Stimulated activated CD4-positive, alpha-beta T cell treated with anti-CD3 and anti-CD28 coated beads, Interleukin-15, amount 100 ng/mL, for 48 hours (primary cell): ENCODE measurements at regions not wholly inside any gene's neighbourhood (a gene's known extent, or its start where the extent isn't known, plus 50 kb on each side); places are given as distances from the start of the nearest gene placed in this dataset.

Source experiments
- DNase-seq, 2 donors: peaks; one replicate each; pipeline ENCODE4 v3.0.0-alpha.2; 2020; ENCODE audit warnings: low read depth in 2 of 2

DNA sequence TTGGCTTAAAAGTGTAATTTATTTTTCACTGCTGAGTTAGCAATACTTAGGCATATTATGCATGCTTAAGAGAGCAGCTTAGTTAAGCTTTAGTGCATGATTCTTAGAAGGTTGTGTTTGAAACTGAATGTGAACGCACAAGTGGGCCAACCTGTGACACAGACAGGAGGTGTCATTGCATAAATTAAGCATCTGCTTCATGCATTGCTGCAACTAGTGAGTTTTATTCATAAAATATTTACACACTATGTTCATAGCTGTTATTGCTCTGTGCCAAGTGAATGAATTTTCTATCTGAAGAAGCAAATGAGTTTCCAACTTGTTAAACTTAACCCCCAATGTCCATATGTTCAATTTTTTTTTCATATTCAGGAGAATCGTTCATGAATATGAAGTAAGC, 806.4 kb downstream of the GALR1 start:
- no peak for DNase-seq

DNA sequence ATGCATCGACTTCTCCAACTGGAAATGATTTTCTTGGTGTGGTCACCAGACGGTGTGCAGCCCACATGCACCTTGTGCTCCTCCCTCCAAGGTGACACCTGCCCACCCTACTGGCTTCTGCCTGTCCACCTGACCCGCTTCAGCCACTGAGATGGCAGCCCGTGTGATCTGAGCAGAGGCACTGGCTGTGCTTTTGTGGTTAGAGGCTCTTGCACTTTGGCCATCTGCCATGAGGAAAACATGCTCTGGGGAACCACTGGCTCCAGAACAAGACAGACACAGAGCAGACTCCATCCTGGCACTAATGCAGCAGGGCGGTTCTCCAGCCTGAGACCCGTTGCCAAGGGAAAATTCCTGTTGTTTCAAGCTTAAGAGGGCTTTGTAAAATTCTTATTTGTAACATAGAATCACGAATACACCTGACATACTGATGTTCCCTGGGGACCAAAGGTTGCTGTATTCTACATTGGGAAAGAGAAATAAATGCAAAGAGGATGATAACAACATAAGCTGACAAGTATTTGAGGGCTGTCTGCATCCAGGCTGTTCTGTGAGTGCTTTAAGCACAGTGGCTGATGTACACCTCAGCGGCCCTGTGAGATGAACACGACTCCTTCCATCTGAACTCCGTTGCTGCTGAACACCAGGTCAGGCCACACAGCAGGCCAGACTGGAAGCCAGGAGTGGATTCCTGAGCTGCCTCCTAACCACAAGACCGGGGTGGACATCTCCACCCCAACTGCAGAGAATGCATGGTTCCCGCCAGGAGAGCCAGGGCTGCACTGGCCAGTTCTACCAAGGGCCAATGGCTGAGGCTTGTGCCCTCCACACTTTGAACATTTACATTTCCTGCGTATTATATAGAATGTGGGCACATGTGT, 820.4 kb downstream of the GALR1 start:
- DNase-seq = no peak

DNA sequence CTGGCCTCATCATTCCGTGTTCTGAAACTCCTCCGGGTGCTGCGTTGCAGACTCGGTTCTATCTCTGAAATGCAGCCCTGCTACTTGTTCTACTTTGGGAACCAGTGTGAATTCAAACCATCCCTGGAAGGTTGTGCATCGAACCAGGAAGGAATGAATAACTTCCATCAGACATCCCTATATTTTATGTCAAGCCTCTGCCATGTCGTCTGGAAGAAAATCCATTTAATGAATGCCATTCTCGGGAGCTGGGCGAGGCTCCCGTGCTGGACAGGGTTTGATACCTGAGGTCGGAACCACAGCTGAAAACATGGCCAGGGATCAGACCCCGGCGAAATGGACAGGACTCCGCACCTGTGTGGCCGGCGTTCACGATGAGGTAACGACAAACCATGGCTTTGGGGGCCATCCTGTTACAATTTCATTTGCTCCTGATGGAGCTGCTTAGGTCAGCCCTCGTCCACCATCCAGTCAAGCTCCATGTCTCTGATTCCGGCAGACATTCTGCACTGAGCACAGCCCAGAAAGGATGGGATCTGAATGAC, 821.6 kb downstream of the GALR1 start:
- DNase-seq = no peak

GRCh38 chr18:78071776-78072175, 822.1 kb downstream of the GALR1 start:
- DNase-seq = no peak

- DNase-seq = no peak
Observed at GRCh38 chr18:78072375-78072774, 822.7 kb downstream of the GALR1 start.

DNA sequence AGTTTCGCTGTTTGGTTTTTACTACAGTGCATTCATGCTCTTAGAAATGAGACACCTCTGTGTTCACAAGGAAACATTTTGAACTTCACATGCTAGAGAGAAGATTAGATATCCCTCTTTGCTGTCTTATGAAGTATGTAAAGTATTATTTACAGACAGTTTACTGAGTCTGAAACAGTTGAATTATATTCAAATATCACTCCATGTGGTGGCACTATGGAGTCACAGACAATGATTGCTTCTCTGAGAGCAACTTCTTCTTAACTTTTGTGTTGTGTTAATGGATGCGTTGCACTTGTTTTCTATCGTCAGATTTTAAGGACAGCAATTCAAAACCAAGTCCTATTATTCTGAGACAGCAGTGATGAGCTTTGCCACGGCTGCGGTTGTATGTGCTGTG, 823.6 kb downstream of the GALR1 start:
- no peak for DNase-seq

- no peak for DNase-seq
Observed at GRCh38 chr18:78074400-78075020, 824.9 kb downstream of the GALR1 start.

DNA sequence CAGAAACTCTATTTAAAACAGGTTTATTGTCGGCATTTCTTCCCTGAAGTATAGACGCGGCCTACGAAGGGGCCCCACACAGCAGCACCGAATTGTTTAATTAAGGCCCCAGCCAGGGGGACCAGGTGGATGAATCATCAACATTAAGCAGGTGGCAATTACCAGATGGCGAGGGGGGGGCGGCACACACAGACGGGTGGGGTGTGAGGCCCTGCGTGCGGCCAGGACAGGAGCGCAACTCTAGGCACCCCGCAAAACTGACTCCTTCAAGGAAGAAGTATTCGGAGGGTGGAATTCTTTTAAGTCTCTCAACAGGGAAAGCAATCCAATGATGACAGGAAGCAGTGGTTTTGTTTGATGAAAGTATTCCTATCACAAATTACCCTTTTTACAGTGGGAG, 830.4 kb downstream of the GALR1 start:
- DNase-seq = no peak

- no peak for DNase-seq
Observed at GRCh38 chr18:78080761-78081160, 831.1 kb downstream of the GALR1 start.

GRCh38 chr18:78082816-78083215, 833.2 kb downstream of the GALR1 start:
- no peak for DNase-seq

DNA sequence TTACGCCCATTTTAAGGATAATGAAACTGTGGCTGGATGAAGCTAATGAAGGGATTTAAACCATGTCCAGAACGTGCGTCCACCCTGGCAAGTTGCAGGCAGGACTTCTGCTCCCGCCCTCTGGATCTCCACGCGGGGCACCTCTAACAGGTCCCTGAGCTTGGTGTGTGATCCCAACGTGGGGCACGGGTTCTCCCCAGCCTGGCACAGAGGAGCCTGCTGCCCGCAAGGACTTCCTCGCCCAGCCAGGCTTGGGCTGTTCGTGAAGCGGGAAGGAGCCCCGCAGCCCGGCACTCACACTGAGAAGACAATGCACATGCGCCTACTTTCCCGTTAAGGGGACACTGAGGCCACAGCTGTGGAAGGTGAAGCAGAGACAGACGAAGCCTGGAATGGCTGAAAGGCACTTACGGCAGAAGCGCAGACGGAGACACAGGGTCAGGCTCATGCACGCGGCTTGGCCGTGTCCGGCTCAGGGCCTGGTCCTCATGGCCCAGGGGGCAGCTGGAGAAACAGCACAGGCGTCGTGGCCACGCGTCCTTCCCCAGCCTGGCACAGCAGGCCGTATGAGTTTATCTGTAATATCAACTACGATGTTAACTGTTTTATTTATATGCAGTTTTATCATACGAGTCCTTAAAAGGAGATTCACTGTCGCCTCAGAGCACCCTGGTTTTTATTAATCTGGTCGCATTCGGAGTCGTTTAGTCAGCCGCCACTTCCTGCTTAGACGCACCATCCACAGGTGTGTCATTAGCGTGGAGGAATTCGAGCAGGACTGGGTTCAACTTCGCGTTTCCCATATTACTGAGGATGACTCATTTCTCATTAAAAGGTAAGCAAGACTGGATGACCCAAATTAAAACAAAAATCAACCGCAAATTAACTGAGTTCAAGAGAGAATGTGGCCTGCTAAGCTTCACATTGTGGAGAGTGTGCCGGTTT, 835.9 kb downstream of the GALR1 start:
- DNase-seq = no peak

DNA sequence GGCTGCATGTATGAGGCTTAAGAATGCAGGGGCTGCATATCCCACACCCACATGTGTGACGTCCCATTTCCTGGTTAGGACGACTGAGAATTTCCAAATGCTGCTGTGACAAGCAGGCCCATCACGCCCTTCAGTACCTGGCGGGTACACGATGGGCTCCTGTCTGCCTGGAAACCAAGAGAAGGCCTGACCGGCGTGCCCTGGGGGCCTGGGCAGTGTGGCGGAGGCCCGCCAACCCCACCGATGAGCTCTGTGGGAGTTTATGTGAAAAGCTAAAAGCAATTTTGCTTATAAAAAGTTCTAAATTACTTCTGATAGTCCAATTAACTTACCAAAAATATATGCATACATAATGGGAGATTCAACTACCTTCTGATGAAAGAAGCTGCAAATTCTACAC, 837.3 kb downstream of the GALR1 start:
- no peak for DNase-seq

DNA sequence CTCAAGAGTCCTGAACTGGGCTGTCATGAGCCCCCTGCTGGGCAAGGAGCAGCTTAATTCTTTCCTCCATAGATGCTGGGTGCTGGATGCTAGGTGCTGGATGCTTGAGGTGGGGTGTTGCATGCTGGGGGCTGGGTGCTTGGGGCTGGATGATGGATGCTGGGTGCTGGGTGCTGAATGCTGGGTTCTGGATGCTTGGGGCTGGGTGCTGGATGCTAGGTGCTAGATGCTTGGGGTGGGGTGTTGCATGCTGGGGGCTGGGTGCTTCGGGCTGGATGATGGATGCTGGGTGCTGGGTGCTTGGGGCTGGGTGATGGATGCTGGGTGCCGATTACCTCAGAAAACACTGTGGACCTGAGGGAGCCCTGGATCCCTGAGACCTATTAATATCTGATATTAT, 837.7 kb downstream of the GALR1 start:
- DNase-seq = no peak

GRCh38 chr18:78090584-78090983, 840.9 kb downstream of the GALR1 start:
- DNase-seq = no peak

- no peak for DNase-seq
Observed at GRCh38 chr18:78092901-78093300, 843.3 kb downstream of the GALR1 start.

GRCh38 chr18:78099979-78100588, 850.4 kb downstream of the GALR1 start:
- no peak for DNase-seq

DNA sequence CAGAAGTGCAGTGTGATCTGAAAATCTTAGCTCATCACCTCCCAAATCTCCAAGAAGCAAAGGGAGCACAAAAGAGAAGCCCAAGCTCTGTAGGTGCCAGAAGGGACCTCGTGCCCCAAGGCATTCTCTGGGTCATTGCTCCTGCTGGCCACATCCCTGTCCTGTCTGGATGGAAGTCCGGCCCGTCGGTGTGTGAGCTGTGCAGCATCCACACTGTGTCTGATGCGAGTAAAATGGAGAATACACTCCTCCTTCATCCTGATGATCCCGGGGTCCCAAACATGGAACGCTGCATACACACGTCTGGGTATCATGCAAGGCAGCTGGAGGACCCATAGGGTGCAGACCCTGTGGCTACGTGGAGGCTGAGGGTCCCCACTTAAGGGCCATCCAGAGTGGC, 851.4 kb downstream of the GALR1 start:
- DNase-seq = no peak

- no peak for DNase-seq
Observed at GRCh38 chr18:78102135-78102534, 852.5 kb downstream of the GALR1 start.

- no peak for DNase-seq
Observed at GRCh38 chr18:78105611-78106010, 856.0 kb downstream of the GALR1 start.

DNA sequence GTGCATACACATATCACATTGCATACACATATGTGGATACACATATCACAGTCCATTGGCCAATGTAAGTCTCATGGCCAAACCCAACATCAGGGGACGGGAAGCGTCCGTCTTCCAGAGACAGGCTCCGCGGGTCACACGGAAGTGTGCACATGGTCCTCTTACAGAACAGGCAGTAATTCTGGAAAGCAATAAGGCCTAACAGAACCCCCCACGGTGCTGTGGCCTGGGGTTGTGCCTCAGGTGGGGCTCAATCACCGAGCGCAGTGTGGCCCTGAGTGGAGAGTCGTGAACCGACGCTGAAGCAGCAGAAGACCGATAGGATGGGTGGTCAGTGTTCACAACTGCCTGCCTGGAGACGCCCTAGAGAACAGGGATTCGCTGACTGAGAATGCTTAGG, 857.3 kb downstream of the GALR1 start:
- DNase-seq = no peak

- no peak for DNase-seq
Observed at GRCh38 chr18:78107363-78107762, 857.7 kb downstream of the GALR1 start.

- DNase-seq = no peak
Observed at GRCh38 chr18:78108554-78108953, 858.9 kb downstream of the GALR1 start.
